Nephron progenitor cell (in vitro differentiated cells): ENCODE measurements at regions not wholly inside any gene's neighbourhood (a gene's known extent, or its start where the extent isn't known, plus 50 kb on each side); places are given as distances from the start of the nearest gene placed in this dataset.

Source experiments
- DNase-seq: peaks from one replicate; pipeline ENCODE4 v3.0.0; 2021
- H3K27ac Mint-ChIP-seq: 2 replicates; pipeline ENCODE4 v1.8.0; 2021; ENCODE audit warnings: mild to moderate bottlenecking, moderate library complexity, mixed read lengths
- H3K27me3 Mint-ChIP-seq: 2 replicates; pipeline ENCODE4 v1.8.0; 2021; ENCODE audit warnings: mild to moderate bottlenecking, low read depth, mixed read lengths; ENCODE audit not compliant: poor library complexity
- H3K36me3 Mint-ChIP-seq: 2 replicates; pipeline ENCODE4 v1.8.0; 2021; ENCODE audit warnings: low read depth, mixed read lengths
- H3K4me1 Mint-ChIP-seq: 2 replicates; pipeline ENCODE4 v1.8.0; 2021; ENCODE audit warnings: mixed read lengths
- H3K4me3 Mint-ChIP-seq: 2 replicates; pipeline ENCODE4 v1.8.0; 2021; ENCODE audit warnings: mild to moderate bottlenecking, moderate library complexity, mixed read lengths
- H3K9me3 Mint-ChIP-seq: 2 replicates; pipeline ENCODE4 v1.8.0; 2021; ENCODE audit warnings: mild to moderate bottlenecking, moderate library complexity, mixed read lengths
- CTCF ChIP-seq: fragments of 200-600 bp; sonication (generic); IDR thresholded peaks from 2 replicates; pipeline ENCODE4 v1.5.0; 2021; ENCODE audit warnings: antibody characterized with exemption

- no peak for TF ChIP-seq CTCF
- DNase-seq = no peak
- Mint-ChIP-seq H3K36me3 (no peaks in the 10 kb centered on the region), H3K27ac (no peak overlapping the region), H3K9me3 (no peaks in the 10 kb centered on the region), H3K4me3 (no peak overlapping the region), H3K27me3 (peaks cover 3% of the 10 kb centered on the region), H3K4me1 (no peaks in the 10 kb centered on the region)
Measured at GRCh38 chr18:59760212-59760611, 63.0 kb upstream of the CCBE1 start.

GRCh38 chr18:59758837-59759236 is 61.6 kb upstream of the CCBE1 start:
- Mint-ChIP-seq H3K27me3 (peaks cover 6% of the 10 kb centered on the region), H3K36me3 (no peaks in the 10 kb centered on the region)

GRCh38 chr18:59758106-59758505 is 60.9 kb upstream of the CCBE1 start:
- Mint-ChIP-seq H3K27ac (no peak overlapping the region), H3K36me3 (no peaks in the 10 kb centered on the region), H3K9me3 (no peaks in the 10 kb centered on the region), H3K4me1 (no peaks in the 10 kb centered on the region), H3K4me3 (no peak overlapping the region), H3K27me3 (peaks cover 6% of the 10 kb centered on the region)
- no peak for TF ChIP-seq CTCF
- no peak for DNase-seq

More at GRCh38 chr18:59758837-59759236, 61.6 kb upstream of the CCBE1 start:
- Mint-ChIP-seq H3K9me3 (no peaks in the 10 kb centered on the region), H3K4me1 (no peaks in the 10 kb centered on the region), H3K27ac (no peak overlapping the region), H3K4me3 (no peak overlapping the region)
- DNase-seq = no peak
- TF ChIP-seq CTCF = no peak

GRCh38 chr18:59752666-59753065 is 55.4 kb upstream of the CCBE1 start:
- DNase-seq = no peak
- Mint-ChIP-seq H3K4me1 (no peaks in the 10 kb centered on the region), H3K27ac (no peak overlapping the region), H3K36me3 (no peaks in the 10 kb centered on the region), H3K4me3 (no peak overlapping the region), H3K27me3 (peaks cover 3% of the 10 kb centered on the region), H3K9me3 (no peaks in the 10 kb centered on the region)
- TF ChIP-seq CTCF = no peak

DNA sequence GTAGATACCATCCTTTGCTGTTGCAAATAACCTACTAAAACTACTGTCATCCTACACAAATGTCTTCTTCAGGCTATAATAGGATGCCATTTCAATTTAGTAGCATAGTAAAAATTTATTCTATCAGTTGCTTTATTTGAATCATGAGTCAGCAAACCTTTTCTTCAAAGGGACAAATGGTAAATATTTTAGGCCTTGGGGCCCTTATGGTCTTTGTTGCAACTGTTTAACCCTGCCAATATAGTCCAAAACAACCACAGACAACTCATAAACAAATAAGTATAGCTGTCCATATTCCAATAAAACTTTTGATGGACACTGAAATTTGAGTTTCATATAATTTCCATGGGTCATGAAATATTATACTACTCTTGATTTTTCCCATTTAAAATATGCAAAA is 54.0 kb upstream of the CCBE1 start:
- Mint-ChIP-seq H3K4me3 (no peak overlapping the region), H3K27ac (no peak overlapping the region), H3K9me3 (peaks cover 5% of the 10 kb centered on the region), H3K36me3 (no peaks in the 10 kb centered on the region), H3K4me1 (no peaks in the 10 kb centered on the region), H3K27me3 (peaks cover 4% of the 10 kb centered on the region)
- no peak for DNase-seq
- TF ChIP-seq CTCF = no peak

GRCh38 chr18:59748628-59749360 is 51.6 kb upstream of the CCBE1 start:
- Mint-ChIP-seq H3K9me3 (peaks cover 5% of the 10 kb centered on the region), H3K27me3 (peaks cover 3% of the 10 kb centered on the region), H3K4me1 (no peaks in the 10 kb centered on the region), H3K27ac (no peak overlapping the region), H3K36me3 (no peaks in the 10 kb centered on the region), H3K4me3 (no peak overlapping the region)
- DNase-seq = no peak
- TF ChIP-seq CTCF = no peak
